RPMI8226 (cell line): ENCODE measurements at regions not wholly inside any gene's neighbourhood (a gene's known extent, or its start where the extent isn't known, plus 50 kb on each side); places are given as distances from the start of the nearest gene placed in this dataset.

ENCODE experiments used
- DNase-seq: peaks from one replicate; pipeline ENCODE4 v3.0.0-alpha.2; 2015

DNA sequence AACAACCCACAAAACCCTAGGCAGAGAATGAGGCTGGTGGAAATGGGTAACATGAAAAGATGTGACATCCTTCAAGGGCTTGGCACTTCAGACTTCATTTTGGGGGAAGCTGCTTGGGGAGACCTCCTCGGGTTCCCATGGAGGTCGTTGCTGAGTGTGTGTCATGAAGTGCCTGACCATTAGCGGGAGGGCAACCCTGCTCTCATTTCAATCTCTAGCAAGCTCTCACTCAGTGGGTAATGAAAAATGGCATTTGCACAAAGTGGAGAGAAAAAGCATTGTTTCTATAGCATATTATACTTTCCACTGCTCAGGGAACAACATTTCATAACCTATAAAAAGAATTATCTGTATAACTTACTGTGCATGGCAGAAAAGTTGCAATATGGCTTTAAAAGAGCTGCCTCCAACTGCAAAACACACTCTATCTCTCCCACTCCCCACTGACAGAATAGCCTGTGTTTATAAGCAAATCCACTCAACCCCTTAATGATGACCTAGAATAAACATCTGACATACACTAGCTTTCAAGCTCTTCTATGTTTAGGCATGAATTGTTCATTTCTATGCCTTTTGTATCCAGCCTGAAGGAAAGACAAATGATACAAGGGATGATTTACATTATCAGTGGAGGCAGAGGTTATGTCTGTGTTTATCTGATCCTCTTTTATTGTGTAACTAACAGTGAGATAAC is 357.2 kb downstream of the ZSWIM6 start:
- no peak for DNase-seq

DNA sequence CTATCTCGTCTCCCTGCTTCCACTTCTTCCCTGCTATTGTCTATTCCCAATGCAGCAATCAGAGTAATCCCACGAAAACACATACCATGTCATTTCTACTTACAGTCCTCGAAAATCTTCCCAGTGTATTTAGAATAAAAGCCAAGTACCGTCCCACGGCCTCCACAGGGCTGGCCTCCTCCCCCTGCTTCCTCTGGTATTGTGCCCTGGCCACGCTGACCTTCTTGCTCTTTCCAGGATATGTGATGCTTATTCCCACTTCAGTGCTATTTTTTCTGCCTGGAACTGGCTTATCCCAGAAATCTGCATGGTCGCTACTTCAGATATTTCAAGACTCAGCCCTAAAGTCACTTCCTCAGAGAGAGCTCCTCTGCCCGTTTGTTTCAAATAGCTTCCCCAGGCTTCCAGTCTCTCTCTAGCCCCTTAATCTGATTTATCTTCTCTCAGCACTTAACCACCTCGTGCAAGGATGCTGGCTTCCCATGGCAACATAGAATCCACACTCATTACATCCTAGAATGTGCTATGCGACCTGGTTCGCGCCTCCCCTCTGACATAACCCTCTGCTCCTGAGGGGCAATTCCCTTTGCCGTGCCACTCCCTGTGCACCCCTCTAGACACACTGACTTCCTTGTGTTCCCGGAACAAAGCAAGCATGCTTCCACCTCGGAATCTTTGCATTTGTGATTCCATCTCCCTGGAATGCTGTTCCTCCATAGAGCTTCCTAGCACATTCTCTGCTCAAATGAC is 365.9 kb downstream of the ZSWIM6 start:
- DNase-seq, result no peak

DNA sequence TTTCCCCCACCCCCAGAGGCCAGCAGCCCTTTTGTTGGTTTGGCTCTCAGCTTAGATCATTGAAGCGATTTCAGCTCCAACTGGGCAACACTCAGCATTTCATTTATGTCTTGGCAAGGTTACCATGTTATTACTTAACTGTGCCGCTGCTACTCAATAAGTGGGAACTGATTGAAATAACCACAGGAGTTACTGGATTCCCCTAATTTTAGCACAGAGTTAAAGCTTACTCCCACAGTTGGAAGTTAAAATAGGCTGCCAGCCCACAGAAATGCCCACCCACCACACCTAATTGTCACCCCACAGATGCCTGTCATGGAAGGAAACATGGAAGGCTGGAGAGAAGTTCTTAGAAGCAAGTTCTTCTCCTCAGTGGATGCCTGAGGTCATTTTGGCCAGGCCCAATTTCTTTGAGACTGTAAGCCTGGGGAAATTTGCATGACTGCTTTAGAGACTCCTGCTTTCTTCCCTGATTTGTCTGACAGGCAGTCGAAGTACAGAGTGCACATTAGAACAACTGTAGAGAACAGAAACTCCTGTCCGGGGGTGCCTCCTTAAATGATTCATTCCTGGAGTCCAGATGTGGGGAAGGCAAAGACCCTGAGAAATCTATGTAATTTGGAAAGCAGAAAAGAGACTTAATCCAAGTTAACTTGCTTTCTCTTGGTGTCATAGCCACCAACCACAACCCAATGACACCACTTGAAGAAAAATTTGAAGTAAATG is 370.0 kb downstream of the ZSWIM6 start:
- DNase-seq, result no peak

DNA sequence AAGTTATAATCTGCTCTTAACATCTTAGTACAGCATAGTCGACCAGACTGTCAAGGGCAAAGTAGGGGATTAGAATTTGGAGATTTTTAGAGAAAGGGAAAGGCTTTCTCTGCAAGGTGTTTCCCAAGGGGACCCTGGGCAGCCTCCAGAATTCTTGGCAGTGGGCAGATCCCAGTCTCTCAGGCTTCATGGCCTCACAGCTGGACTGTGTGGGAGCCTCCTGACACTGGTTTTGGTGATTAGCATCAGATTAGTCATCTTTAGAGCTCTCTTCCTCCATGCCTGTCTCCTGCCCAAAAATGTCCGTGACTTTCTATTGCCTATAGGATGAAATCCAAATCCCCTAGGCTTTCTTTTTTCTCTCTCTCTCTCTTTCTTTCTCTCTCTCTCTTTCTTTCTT is 370.7 kb downstream of the ZSWIM6 start:
- no peak for DNase-seq

DNA sequence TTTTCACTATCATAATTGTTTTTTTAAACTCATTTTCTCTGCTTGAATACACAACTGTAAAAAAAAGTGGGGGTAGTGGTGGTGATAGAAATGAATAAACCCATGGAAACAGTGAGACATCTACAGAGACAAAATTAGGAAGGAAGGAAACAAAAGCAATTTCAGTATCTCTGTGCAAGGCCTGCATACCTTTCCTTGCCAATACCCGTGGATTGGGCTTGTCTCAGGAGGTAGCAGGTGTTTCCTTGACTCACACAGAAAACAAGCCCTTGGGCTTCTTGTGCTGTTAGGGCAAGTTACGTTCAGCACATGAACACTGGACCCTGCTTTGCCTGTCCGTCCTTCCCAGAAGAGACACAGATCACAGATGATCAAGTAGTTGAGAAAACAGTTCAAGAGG is 372.2 kb downstream of the ZSWIM6 start:
- DNase-seq, result no peak

DNA sequence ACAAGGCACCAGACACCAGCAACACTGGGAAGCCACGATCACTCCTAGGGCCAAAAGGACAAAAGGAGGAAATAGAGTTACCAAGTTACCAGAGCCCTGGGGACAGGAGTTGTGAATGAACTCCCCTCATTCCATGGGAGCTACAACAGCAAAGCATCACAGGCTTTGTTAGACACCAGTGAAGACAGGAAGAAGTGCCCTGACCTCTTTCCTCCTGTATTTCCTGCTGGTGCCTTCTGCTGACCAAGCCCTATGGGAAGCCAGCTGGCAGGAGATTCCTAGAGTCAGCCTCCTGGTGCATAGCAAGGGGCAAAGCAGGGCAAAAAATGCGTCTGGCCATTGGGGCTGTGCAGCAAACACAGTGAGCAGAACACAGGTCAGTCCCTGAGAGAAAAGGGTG is 374.7 kb downstream of the ZSWIM6 start:
- no peak for DNase-seq

DNA sequence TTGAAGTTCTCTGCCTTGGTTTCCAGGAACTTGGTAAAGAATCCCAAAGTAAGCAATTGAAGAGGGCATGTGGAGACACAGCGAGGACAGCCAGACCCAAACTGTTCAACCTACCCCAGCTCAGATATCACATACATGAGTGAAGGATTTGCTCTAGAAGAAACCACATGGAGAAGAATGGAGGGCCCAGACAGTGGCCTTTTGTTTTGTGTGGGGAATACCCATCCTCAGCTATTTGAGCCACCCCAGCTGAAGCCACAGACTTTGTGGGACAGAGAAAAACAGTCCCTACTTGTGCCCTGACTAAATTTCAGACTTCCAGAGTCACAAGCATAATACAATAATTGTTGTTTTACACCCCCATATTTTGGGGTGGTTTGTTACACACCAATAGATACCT is 387.1 kb downstream of the ZSWIM6 start:
- DNase-seq, result no peak

DNA sequence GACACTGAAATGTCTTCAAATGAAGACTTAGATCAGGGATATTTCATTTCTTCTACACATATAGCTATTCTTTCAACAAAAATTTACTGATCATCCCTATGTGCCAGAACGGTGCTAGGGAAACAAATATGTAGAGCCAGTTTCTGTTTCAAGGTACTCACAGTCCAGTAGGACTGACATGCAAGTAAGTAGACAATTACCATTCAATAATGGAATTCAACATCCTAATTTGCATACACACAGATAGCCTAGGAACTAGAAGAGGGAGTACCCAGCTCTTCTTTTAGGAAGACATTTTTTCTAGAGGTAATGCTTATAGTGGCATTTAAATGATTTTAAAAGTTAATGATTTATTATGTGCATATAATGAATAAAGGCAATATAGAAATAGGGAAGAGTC is 388.8 kb downstream of the ZSWIM6 start:
- no peak for DNase-seq

DNA sequence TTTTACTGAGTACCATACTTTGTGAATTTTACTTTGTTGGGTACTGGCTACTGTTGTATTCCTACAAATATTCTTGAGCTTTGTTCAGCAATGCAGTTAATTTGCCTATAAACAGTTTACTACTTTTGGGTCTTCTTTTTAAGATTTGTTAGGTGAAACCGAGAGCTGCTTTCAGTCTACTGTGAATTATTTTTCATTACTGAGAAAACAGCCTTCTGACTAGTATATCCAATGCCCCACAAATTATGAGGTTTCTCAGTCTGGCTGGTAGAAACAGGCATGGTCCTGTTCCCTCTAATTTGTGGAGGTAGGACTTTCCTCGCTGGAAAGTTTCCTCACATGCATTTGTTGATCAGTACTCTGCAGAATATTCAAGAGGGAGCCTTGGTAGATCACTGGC is 392.0 kb downstream of the ZSWIM6 start:
- DNase-seq, result no peak

DNA sequence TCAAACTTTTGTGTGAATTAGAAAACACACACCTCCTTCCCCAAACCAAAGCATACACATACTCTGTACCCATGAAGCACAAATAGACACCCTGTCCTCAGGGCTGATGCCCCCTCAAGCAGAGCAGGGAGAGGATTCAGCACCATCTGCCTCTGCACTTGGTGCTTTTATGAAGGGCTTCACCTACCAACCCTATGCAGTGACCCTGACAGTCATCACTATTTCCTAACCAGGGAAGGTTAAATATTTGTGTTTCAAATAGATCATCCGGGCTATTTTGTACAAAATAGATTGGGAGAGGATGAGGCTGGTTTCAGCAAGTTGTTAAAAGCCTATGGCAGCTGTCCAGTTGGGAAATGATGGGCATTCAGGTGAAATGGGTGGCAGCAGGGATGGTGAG is 396.2 kb downstream of the ZSWIM6 start:
- no peak for DNase-seq

DNA sequence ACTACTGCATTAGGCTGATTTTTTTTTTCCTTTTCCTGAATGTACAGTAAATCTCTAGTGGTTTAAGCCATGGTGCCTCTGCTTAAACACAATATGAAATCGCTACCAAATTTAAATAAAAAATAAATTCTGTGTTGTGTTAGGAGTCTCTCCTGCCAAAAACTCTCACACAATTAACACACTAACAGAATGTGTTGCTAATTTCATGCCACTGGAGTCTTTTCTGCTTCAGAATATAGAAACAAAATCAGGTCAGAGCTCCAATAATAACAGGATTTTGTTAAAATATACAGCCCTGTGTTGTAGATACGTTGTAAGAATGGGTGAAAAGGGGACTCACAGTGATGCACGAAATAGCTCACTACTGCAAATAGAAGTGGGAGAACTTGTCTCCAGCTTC is 398.8 kb downstream of the ZSWIM6 start:
- no peak for DNase-seq

DNA sequence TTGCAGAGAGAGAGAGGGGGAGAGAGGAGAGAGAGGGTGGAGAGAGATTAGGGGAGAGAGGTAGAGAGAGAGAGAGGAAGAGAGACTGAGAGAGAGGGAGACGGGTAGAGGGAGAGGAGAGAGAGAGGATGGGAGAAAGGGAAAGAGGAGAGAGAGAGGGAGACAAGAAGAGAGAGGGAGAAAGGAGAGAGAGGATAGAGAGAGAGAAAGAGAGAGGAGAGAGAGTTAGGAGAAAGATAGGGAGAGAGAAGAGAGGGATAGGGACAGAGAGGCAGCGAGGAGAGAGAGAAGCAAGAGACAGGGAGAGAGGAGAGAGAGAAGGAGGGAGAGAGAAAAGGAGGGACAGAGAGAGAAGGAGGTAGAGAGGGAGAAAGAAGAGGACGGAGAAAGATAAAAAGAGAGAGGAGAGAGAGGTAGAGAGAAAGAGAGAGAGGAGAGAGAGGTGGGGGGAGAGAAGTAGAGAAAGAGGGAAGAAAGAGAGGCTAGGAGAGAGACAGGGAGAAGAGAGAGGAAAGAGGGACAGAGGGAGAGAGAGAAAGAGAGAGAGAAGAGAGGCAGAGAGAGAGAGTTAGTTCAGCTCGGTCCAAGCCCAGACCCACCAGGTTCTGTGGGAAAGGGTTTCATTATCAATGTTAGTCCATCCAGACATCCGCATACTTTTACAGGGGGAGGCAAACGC is 399.3 kb downstream of the ZSWIM6 start:
- DNase-seq, result no peak

DNA sequence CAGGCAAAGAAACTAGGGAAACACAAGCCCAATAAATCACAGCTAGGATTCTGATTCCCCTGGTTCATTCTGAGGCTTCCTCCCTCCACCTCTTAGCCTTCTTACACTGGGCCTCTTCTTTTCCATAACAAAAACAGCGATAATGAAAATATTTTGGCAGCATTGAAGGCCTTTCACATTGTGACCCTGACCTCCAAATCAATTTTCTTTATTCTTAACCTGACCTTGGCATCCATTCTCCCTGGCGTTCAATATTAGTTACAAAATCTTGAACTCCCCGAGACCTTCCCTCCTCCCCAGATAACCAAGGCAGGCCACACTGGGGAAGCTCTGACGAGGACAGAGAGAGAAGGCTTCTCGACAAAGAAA is 399.9 kb downstream of the ZSWIM6 start:
- no peak for DNase-seq

DNA sequence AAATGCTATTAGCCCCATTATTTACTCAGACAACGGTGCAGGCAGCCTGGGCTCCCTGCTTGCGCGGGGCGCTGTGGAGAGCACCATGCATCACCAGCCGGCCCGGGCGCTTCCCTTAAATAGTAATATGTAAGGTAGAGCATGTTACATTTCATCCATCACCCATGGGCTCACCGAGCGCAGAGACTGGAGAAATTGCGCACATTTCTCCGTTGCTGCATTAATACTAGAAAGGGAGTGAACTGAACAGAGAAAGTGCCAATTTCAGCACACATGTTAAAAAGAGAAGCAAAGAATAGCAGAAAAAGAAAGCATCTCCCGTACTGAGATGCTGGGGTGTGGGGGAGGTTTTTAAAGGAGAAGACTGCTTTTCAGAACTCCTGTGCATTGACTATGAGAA is 400.3 kb downstream of the ZSWIM6 start:
- DNase-seq, result no peak

DNA sequence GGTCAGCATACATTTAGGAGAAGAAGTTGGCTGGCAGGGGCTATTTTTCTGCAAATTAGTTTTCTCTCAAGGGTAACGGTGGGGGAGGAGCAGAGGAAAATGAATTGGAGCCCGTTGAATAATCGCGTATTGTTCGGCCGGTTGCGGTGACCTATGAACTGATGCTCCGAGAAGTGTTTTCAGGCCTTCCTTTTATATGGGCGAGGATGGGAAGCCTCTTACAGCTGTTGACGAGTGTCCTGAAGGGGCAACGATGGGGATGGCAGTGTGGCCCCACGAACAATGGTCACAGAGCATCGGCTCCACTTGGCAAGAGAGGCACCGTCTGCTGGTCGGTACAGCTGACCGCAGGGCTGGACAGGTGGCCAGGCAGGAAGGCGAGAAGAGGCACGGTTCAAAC is 400.7 kb downstream of the ZSWIM6 start:
- no peak for DNase-seq

DNA sequence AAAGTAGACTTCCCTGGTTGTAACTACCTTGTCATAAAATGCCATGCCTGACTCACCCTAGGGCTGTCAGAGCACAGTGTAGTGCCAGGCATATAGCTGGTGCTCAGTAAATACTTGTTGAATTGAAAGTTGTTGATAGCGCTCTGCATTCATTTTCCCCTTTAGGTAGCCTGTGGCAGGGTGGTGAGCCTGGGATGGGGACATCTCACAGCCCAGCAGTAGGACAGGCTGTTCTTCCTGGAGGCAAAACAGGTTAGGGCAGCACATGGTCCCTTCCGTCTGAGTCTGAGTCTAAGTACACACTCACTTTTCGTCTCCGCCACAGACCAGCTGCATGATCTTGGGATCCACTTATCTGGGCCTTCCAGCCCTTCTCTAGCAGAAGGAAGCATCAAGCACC is 401.9 kb downstream of the ZSWIM6 start:
- no peak for DNase-seq

DNA sequence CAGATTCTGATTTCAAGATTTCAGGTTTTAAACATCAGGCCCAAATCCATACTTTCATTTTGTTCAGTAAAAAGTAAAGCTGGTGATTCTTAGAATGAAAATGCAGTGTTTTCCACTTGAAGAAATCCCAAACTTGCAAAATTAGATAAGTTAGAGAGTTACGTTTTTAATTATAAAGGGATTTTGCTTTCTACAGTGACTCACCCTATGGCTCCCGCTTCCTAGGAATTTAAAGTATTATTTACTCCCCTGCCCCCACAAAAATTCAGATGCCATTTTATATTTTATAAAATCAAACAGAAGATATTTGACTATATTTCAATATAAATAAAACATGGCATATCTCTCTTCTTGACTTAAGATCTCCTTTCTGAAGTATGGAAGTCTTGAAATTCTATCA is 402.9 kb downstream of the ZSWIM6 start:
- no peak for DNase-seq

DNA sequence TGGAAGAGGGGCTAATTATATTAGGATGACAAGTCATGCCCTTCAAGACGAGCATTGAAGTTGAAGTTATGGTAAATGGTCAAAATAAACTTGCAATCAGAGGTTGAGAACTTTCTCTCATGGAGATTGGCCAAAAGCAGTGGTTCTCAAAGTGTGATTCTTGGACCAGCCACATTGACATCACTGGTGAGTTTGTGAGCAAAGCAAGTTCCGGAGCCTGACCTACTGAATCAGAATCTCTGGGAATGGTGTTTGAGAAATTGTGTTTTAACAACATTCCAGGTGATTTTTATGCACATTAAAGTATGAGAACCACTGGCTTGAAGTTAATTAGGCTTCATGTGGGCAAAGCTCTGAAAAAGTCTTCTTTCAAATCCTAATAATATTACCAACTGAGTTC is 403.5 kb downstream of the ZSWIM6 start:
- no peak for DNase-seq

DNA sequence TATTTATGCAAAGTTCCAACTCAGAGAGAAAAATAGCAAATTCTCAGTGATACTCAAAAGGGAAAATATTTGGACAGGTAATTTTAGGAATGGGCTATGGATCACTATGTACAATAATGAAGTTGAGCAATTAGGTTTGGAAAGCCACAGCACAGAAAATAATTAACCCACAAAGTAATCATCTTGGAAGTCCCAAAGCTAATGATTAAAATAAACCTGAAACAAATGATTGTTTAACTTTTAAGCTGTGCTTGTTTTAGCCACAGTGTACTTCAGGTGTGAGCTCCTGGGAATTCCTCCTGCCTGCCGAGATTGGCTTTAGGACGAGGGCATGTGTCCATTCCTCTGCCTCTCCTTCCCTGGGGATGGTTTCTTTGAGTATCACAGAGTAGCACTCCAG is 403.9 kb downstream of the ZSWIM6 start:
- DNase-seq, result no peak

DNA sequence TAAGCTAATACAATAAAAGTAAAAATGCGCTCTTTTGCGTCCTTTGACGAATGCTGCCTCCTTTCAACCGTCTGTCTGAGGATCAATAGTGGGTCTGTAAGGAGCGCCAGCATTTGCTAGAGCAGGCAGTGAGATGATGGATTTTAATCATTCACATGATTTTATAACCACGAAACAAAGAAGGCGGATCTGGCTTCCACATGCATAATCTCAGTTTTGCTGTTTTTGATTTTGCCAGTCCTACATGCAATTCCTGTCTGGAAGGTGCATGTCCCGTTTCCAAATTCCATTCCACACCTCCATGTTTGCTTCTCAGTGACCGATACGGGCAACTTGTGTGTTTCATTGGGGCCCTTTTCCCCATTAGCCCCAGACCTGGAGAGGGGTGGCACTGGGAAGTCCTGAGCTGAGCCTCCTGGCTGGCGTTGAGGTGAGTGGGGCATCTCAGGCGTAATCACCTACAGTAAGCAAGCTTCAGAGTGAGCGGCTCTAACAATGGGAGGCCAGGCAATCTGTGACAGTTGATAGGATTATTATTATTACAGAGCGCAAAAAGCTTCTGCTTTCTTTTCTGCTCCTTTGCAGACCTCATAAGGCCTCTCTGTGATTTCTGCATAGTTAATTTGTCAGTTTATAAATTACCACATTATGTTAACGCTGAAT is 405.4 kb downstream of the ZSWIM6 start:
- DNase-seq, result no peak

DNA sequence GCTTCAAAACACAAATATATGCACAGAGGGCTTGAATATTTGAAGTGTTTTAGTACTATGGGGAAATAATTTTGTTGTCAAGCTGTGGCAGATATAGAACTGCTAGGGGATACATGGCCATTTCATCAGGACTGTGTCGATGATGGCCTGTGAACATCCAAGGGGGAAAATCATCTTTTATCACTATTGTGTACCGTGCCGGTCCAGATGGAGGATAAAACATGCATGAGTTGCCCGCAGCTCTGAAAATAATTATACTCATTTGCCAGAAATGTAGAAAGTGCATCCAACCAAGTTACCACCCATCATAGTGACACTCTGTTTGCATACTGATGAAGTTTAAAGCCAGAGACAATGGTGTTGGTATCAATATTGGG is 405.9 kb downstream of the ZSWIM6 start:
- no peak for DNase-seq

DNA sequence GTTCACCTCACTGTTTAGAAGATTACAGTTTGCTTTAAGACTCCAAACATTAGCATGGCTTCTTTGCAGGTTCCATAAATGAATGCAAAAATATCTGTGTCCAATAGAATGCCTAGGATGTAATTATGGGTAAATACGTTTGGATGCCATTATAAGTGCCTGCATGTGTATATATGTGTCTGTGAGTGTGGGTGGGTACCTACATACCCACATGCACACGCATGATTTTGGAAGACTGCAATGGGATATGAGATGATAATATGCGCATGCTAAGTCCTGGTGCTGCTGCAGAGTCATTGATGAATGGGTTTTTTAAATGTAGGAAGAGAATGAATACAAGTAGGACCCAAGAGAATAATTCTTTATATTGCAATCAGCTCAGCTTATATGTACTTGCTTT is 406.4 kb downstream of the ZSWIM6 start:
- no peak for DNase-seq
